Left lung (tissue), 4 donors: ENCODE measurements at regions not wholly inside any gene's neighbourhood (a gene's known extent, or its start where the extent isn't known, plus 50 kb on each side); places are given as distances from the start of the nearest gene placed in this dataset.
"Not testable (repeated sequence)": the region's sequence is repeated elsewhere in the genome, so short reads cannot be mapped to it uniquely, and the experiment has no call there.

Experiments
- ATAC-seq: fragments of 200-7000 bp; cut with Tn5 transposase; one replicate; pipeline ENCODE4 v1.9.1; 2020; ENCODE audit warnings: moderate library complexity
- DNase-seq, 4 donors: peaks; one replicate each; pipeline ENCODE4 v3.0.0-alpha.2; 2013 to 2020
- H3K27ac ChIP-seq, 2 donors: fragments of 200-600 bp; sonication (generic) in 1 of 2; one replicate each; pipeline versions ENCODE4 v1.5.0 to v1.8.0; 2020 to 2021
- H3K27me3 ChIP-seq, 2 donors: fragments of 200-600 bp; sonication (generic) in 1 of 2; one replicate each; pipeline versions ENCODE4 v1.5.0 to v1.8.0; 2020 to 2021
- H3K36me3 ChIP-seq, 2 donors: fragments of 200-600 bp; sonication (generic) in 1 of 2; one replicate each; pipeline versions ENCODE4 v1.5.0 to v1.8.0; 2020 to 2021
- H3K4me1 ChIP-seq, 2 donors: fragments of 200-600 bp; one replicate each; pipeline ENCODE4 v1.8.0; 2021
- H3K4me3 ChIP-seq, 2 donors: fragments of 200-600 bp; sonication (generic) in 1 of 2; one replicate each; pipeline versions ENCODE4 v1.5.0 to v1.8.0; 2020 to 2021; ENCODE audit warnings: mild to moderate bottlenecking in 1 of 2
- H3K9me3 ChIP-seq, 2 donors: fragments of 200-600 bp; sonication (generic) in 1 of 2; one replicate each; pipeline versions ENCODE4 v1.5.0 to v1.8.0; 2020 to 2021
- intact Hi-C, 2 donors: fragments of 100-400 bp; cut with DNase I; formaldehyde crosslinking; loops; one replicate each; pipeline versions ENCODE4 v1.11.2 to v1.14.2; 2022
- donor health status: DM: no; HTN: yes; CAD: no.
- donor health status: DM: no; HTN: no; CAD: no.

GRCh38 chr5:71230839-71231505 lies 163.5 kb upstream of the GTF2H2 start:
- peak in 1 of 4 donors; percentile 31 for DNase-seq
- H3K27me3 ChIP-seq, intact Hi-C loops, H3K4me3 ChIP-seq, H3K27ac ChIP-seq, ATAC-seq, H3K4me1 ChIP-seq, H3K36me3 ChIP-seq, H3K9me3 ChIP-seq: not testable (repeated sequence)
